HEK293 (cell line): ENCODE measurements at regions not wholly inside any gene's neighbourhood (a gene's known extent, or its start where the extent isn't known, plus 50 kb on each side); places are given as distances from the start of the nearest gene placed in this dataset.
A peak's percentile ranks its signal among the peaks of the same experiment; 100 is the strongest.

ENCODE experiments used
- CTCF ChIA-PET: fragments of 350-600 bp; formaldehyde crosslinking; extraction: SDS; loops from one replicate; lab custom pipeline; 2021; ENCODE audit warnings: antibody characterized with exemption; lab: Yijun Ruan, JAX
- POLR2A ChIA-PET: fragments of 300-600 bp; formaldehyde crosslinking; extraction: SDS; loops from one replicate; lab custom pipeline; 2020; ENCODE audit warnings: antibody characterized with exemption, inconsistent platforms; lab: Yijun Ruan, JAX
- H3K27ac ChIP-seq: fragments of 200-500 bp; sonication (Bioruptor generic); 2 replicates; pipeline ENCODE4 v1.5.1; 2014; ENCODE audit warnings: low read depth, low read length, control low read depth, inconsistent platforms; ENCODE audit errors: extremely low read depth
- H3K36me3 ChIP-seq, 2 experiments: fragments of 200-500 bp in 1 of 2; sonication (Bioruptor generic) in 1 of 2; 1 replicate in 1 of 2; 2 replicates in 1 of 2; pipeline ENCODE4 v1.5.1; 2014 to 2017; ENCODE audit warnings: inconsistent platforms in 2 of 2, low read length in 2 of 2; ENCODE audit not compliant: control insufficient read depth in 2 of 2, insufficient read depth in 1 of 2
- H3K4me1 ChIP-seq: fragments of 200-500 bp; sonication (Bioruptor generic); 2 replicates; pipeline ENCODE4 v1.5.1; 2014; ENCODE audit warnings: mild to moderate bottlenecking, low read length, inconsistent platforms; ENCODE audit not compliant: control insufficient read depth, insufficient read depth
- H3K4me3 ChIP-seq: 2 replicates; pipeline ENCODE4 v1.5.1; 2011; ENCODE audit warnings: low read depth, mild to moderate bottlenecking, control low read depth, low read length, moderate library complexity
- H3K9me3 ChIP-seq: fragments of 200-500 bp; sonication (Bioruptor generic); 2 replicates; pipeline ENCODE4 v1.5.1; 2014; ENCODE audit warnings: low read depth, low read length, inconsistent platforms; ENCODE audit not compliant: control insufficient read depth, insufficient read depth
- HOXC10 ChIP-seq: sonication (generic); formaldehyde crosslinking; IDR thresholded peaks from 2 replicates; pipeline ENCODE4 v1.8.1; 2023; ENCODE audit warnings: mild to moderate bottlenecking, missing genetic modification reagents
- KLF1 ChIP-seq: fragments of 450-650 bp; formaldehyde crosslinking; IDR thresholded peaks from 2 replicates; pipeline ENCODE4 v1.5.1; 2016; ENCODE audit warnings: missing biosample characterization, missing genetic modification characterization
- KLF10 ChIP-seq: fragments of 450-650 bp; IDR thresholded peaks from 2 replicates; pipeline ENCODE4 v1.5.1; 2018; ENCODE audit warnings: missing biosample characterization, mild to moderate bottlenecking, missing genetic modification characterization
- OSR2 ChIP-seq: fragments of 450-650 bp; formaldehyde crosslinking; IDR thresholded peaks from 2 replicates; pipeline ENCODE4 v1.5.1; 2016; ENCODE audit warnings: missing biosample characterization, missing genetic modification characterization
- PATZ1 ChIP-seq: fragments of 450-650 bp; formaldehyde crosslinking; IDR thresholded peaks from 2 replicates; pipeline ENCODE4 v1.5.1; 2016; ENCODE audit warnings: missing biosample characterization, missing genetic modification characterization
- PRDM6 ChIP-seq: fragments of 450-650 bp; formaldehyde crosslinking; IDR thresholded peaks from 2 replicates; pipeline ENCODE4 v1.5.1; 2017; ENCODE audit warnings: missing biosample characterization, missing genetic modification characterization
- SP2 ChIP-seq: fragments of 450-650 bp; formaldehyde crosslinking; IDR thresholded peaks from 2 replicates; pipeline ENCODE4 v1.5.1; 2016; ENCODE audit warnings: missing biosample characterization, missing genetic modification characterization
- SP3 ChIP-seq: fragments of 450-650 bp; formaldehyde crosslinking; IDR thresholded peaks from 2 replicates; pipeline ENCODE4 v1.5.1; 2016; ENCODE audit warnings: missing biosample characterization, missing genetic modification characterization
- ZBTB21 ChIP-seq: fragments of 450-650 bp; formaldehyde crosslinking; IDR thresholded peaks from 2 replicates; pipeline ENCODE4 v1.5.1; 2017; ENCODE audit warnings: missing biosample characterization, missing genetic modification characterization
- ZBTB7A ChIP-seq: fragments of 450-650 bp; formaldehyde crosslinking; IDR thresholded peaks from 2 replicates; pipeline ENCODE4 v1.5.1; 2016; ENCODE audit warnings: low read depth, missing biosample characterization, missing genetic modification characterization
- ZFP41 ChIP-seq: fragments of 450-650 bp; formaldehyde crosslinking; IDR thresholded peaks from 2 replicates; pipeline ENCODE4 v1.5.1; 2016; ENCODE audit warnings: missing biosample characterization, missing genetic modification characterization, borderline replicate concordance
- ZNF140 ChIP-seq: fragments of 450-650 bp; formaldehyde crosslinking; IDR thresholded peaks from 2 replicates; pipeline ENCODE4 v1.5.1; 2016; ENCODE audit warnings: missing biosample characterization, missing genetic modification characterization
- ZNF169 ChIP-seq: fragments of 450-650 bp; formaldehyde crosslinking; IDR thresholded peaks from 2 replicates; pipeline ENCODE4 v1.5.1; 2016; ENCODE audit warnings: missing biosample characterization, missing genetic modification characterization
- ZNF23 ChIP-seq: fragments of 450-650 bp; formaldehyde crosslinking; IDR thresholded peaks from 2 replicates; pipeline ENCODE4 v1.5.1; 2016; ENCODE audit warnings: missing biosample characterization, missing genetic modification characterization, borderline replicate concordance
- ZNF24 ChIP-seq: fragments of 450-650 bp; formaldehyde crosslinking; IDR thresholded peaks from 2 replicates; pipeline ENCODE4 v1.5.1; 2016; ENCODE audit warnings: missing biosample characterization, missing genetic modification characterization
- ZNF37A ChIP-seq: fragments of 450-650 bp; IDR thresholded peaks from 2 replicates; pipeline ENCODE4 v1.5.1; 2018; ENCODE audit warnings: missing biosample characterization, missing genetic modification characterization
- ZNF404 ChIP-seq: fragments of 450-650 bp; formaldehyde crosslinking; IDR thresholded peaks from 2 replicates; pipeline ENCODE4 v1.5.1; 2017; ENCODE audit warnings: missing biosample characterization, missing genetic modification characterization
- ZNF521 ChIP-seq: fragments of 450-650 bp; formaldehyde crosslinking; IDR thresholded peaks from 2 replicates; pipeline ENCODE4 v1.5.1; 2017; ENCODE audit warnings: missing biosample characterization, mild to moderate bottlenecking, missing genetic modification characterization
- ZNF548 ChIP-seq: fragments of 450-650 bp; formaldehyde crosslinking; IDR thresholded peaks from 2 replicates; pipeline ENCODE4 v1.5.1; 2016; ENCODE audit warnings: missing biosample characterization, missing genetic modification characterization
- ZNF768 ChIP-seq: fragments of 450-650 bp; formaldehyde crosslinking; IDR thresholded peaks from 2 replicates; pipeline ENCODE4 v1.5.1; 2018; ENCODE audit warnings: missing biosample characterization, mild to moderate bottlenecking, missing genetic modification characterization
- ZNF791 ChIP-seq: fragments of 450-650 bp; formaldehyde crosslinking; IDR thresholded peaks from 2 replicates; pipeline ENCODE4 v1.5.1; 2016; ENCODE audit warnings: missing biosample characterization, missing genetic modification characterization
- ZSCAN30 ChIP-seq: fragments of 450-650 bp; IDR thresholded peaks from 2 replicates; pipeline ENCODE4 v1.5.1; 2018; ENCODE audit warnings: missing biosample characterization, mild to moderate bottlenecking, missing genetic modification characterization, moderate library complexity
- TF ChIP-seq, protein P1 (sequence below): fragments of 450-650 bp; formaldehyde crosslinking; IDR thresholded peaks from 2 replicates; pipeline ENCODE4 v1.5.1; 2016; ENCODE audit warnings: missing biosample characterization, missing genetic modification characterization, borderline replicate concordance

DNA sequence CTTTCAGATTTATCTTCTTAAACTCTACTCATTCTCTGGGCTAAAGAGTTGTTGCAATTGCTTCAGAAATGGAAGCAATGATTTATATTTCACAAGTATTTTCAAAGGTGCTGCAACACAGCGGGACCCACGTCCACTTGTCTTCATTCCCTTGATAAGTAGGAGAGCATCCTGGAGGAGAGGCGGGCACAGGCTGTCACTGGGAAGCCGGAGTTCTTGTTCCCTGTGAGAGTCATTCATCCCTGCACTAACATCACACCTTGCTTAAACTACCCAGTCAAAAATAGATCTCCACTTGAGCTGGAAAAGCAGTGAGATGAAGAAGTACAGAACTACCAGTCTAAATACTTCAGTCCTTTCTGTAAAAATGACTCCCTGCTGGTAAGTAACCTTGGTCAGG, 160.5 kb upstream of the RASSF8 start:
- TF ChIP-seq ZNF791 (tag by site-specific recombination) (no peak), ZSCAN30 (tag by site-specific recombination) (no peak), ZNF768 (tag by site-specific recombination) (no peak), ZNF548 (tag by site-specific recombination) (no peak), ZBTB21 (tag by site-specific recombination) (no peak), OSR2 (no peak), KLF1 (tag by site-specific recombination) (no peak), ZNF37A (tag by site-specific recombination) (no peak), ZNF169 (tag by site-specific recombination) (no peak), ZNF404 (tag by site-specific recombination) (no peak), ZNF24 (tag by site-specific recombination) (no peak), HOXC10 (CRISPR knock-in tag) (no peak), ZNF140 (tag by site-specific recombination) (no peak)
- TF ChIP-seq, protein P1, sequence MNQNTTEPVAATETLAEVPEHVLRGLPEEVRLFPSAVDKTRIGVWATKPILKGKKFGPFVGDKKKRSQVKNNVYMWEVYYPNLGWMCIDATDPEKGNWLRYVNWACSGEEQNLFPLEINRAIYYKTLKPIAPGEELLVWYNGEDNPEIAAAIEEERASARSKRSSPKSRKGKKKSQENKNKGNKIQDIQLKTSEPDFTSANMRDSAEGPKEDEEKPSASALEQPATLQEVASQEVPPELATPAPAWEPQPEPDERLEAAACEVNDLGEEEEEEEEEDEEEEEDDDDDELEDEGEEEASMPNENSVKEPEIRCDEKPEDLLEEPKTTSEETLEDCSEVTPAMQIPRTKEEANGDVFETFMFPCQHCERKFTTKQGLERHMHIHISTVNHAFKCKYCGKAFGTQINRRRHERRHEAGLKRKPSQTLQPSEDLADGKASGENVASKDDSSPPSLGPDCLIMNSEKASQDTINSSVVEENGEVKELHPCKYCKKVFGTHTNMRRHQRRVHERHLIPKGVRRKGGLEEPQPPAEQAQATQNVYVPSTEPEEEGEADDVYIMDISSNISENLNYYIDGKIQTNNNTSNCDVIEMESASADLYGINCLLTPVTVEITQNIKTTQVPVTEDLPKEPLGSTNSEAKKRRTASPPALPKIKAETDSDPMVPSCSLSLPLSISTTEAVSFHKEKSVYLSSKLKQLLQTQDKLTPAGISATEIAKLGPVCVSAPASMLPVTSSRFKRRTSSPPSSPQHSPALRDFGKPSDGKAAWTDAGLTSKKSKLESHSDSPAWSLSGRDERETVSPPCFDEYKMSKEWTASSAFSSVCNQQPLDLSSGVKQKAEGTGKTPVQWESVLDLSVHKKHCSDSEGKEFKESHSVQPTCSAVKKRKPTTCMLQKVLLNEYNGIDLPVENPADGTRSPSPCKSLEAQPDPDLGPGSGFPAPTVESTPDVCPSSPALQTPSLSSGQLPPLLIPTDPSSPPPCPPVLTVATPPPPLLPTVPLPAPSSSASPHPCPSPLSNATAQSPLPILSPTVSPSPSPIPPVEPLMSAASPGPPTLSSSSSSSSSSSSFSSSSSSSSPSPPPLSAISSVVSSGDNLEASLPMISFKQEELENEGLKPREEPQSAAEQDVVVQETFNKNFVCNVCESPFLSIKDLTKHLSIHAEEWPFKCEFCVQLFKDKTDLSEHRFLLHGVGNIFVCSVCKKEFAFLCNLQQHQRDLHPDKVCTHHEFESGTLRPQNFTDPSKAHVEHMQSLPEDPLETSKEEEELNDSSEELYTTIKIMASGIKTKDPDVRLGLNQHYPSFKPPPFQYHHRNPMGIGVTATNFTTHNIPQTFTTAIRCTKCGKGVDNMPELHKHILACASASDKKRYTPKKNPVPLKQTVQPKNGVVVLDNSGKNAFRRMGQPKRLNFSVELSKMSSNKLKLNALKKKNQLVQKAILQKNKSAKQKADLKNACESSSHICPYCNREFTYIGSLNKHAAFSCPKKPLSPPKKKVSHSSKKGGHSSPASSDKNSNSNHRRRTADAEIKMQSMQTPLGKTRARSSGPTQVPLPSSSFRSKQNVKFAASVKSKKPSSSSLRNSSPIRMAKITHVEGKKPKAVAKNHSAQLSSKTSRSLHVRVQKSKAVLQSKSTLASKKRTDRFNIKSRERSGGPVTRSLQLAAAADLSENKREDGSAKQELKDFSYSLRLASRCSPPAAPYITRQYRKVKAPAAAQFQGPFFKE (tag by site-specific recombination): no peak
- peaks cover 5% of the 10 kb centered on the region; the same call in 1 of the 2 replicates for H3K4me1 ChIP-seq
- H3K27ac ChIP-seq: no peak overlapping the region
- ChIA-PET CTCF (interaction anchor here (0.6 to 1.3 kb wide), 2 partner anchors 8 to 30 kb away, joined by 3 to 4 read pairs; no protein-coding TSS in a partner anchor), POLR2A (no interaction called here)
- no peak overlapping the region for H3K4me3 ChIP-seq
- H3K9me3 ChIP-seq: no peaks in the 10 kb centered on the region
- no peaks in the 10 kb centered on the region for H3K36me3 ChIP-seq

GRCh38 chr12:25800101-25800500, 158.4 kb upstream of the RASSF8 start:
- peaks cover 5% of the 10 kb centered on the region; the same call in 1 of the 2 replicates for H3K4me1 ChIP-seq
- H3K4me3 ChIP-seq: no peak overlapping the region
- no peaks in the 10 kb centered on the region for H3K36me3 ChIP-seq
- no peaks in the 10 kb centered on the region for H3K9me3 ChIP-seq
- CTCF ChIA-PET: interaction anchor here (0.6 kb wide), 1 partner anchor 116 kb away, joined by 4 read pairs; no protein-coding TSS in a partner anchor
- POLR2A ChIA-PET: no interaction called here
- H3K27ac ChIP-seq: no peak overlapping the region
- no peak for TF ChIP-seq ZFP41 (tag by site-specific recombination)
- no peak for TF ChIP-seq HOXC10 (CRISPR knock-in tag)
- no peak for TF ChIP-seq PATZ1 (tag by site-specific recombination)
- TF ChIP-seq SP2 (tag by site-specific recombination): no peak
- TF ChIP-seq ZBTB7A (tag by site-specific recombination): no peak
- TF ChIP-seq OSR2: peak; percentile 29; the same call in 1 of the 2 replicates
- no peak for TF ChIP-seq SP3 (tag by site-specific recombination)
- TF ChIP-seq ZNF521 (tag by site-specific recombination): no peak
- no peak for TF ChIP-seq ZNF23
- TF ChIP-seq KLF10 (tag by site-specific recombination): no peak
- TF ChIP-seq PRDM6: peak; percentile 81
